GM12874 (cell line): ENCODE measurements at regions not wholly inside any gene's neighbourhood (a gene's known extent, or its start where the extent isn't known, plus 50 kb on each side); places are given as distances from the start of the nearest gene placed in this dataset.

Experiments used
- TF ChIP-seq, protein P1 (sequence below): IDR thresholded peaks from 2 replicates; pipeline ENCODE4 v1.5.1; 2011; ENCODE audit warnings: low read depth, mild to moderate bottlenecking, control low read depth, low read length, moderate library complexity; ENCODE audit not compliant: insufficient read depth

DNA sequence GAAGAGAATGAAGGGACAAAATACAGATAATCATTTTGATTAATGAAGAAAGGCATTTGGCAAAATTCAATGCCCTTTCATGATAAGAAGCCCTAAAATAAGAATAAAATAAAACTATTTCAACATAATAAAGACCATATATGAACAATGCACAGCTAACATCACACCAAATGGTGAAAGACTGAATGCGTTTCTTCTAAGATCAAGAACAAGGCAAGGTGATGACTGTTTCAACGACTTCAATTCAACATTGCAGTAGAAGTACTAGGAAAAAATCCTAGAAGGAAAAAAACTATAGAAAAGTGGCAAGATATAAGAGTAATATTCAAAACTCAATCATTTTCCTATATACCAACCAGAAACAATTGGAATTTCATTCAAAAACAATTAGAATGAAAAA lies 280.1 kb upstream of the GRM7 start:
- TF ChIP-seq, protein P1, sequence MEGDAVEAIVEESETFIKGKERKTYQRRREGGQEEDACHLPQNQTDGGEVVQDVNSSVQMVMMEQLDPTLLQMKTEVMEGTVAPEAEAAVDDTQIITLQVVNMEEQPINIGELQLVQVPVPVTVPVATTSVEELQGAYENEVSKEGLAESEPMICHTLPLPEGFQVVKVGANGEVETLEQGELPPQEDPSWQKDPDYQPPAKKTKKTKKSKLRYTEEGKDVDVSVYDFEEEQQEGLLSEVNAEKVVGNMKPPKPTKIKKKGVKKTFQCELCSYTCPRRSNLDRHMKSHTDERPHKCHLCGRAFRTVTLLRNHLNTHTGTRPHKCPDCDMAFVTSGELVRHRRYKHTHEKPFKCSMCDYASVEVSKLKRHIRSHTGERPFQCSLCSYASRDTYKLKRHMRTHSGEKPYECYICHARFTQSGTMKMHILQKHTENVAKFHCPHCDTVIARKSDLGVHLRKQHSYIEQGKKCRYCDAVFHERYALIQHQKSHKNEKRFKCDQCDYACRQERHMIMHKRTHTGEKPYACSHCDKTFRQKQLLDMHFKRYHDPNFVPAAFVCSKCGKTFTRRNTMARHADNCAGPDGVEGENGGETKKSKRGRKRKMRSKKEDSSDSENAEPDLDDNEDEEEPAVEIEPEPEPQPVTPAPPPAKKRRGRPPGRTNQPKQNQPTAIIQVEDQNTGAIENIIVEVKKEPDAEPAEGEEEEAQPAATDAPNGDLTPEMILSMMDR, result no peak

DNA sequence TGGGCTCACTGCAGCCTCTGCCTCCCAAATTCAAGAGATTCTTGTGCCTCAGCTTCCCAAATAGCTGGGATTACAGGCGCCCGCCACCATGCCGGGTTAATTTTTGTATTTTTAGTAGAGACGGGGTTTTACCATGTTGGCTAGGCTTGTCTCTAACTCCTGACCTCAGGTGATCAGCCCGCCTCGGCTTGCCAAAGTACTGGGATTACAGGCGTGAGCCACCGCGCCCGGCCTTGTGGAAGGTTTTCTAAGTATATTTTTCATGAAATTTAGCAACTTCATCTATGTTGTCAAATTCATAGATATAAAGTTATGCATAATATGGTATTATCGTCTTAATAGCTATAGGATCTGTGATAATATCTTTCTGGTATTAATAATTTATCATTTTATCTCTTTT lies 275.6 kb upstream of the GRM7 start:
- TF ChIP-seq, protein P1, result no peak

DNA sequence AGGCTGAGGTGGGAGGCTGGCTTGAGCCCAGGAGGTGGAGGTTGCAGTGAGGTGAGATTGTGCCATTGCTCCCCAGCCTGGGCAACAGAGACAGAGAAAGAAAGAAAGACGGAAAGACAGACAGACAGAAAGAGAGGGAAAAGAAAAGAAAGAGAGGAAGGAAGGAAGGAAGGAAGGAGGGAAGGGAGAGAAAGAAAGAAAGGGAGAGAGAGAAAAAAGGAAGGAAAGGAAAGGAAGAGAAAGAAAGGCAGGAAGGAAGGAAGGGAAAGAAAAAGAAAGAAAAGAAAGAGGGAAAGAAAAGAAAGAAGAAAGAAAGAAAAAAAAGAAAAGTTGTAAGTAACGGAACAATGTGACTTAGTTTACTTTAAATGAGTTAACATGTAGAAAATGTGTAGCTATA lies 260.7 kb upstream of the GRM7 start:
- TF ChIP-seq, protein P1, result no peak

DNA sequence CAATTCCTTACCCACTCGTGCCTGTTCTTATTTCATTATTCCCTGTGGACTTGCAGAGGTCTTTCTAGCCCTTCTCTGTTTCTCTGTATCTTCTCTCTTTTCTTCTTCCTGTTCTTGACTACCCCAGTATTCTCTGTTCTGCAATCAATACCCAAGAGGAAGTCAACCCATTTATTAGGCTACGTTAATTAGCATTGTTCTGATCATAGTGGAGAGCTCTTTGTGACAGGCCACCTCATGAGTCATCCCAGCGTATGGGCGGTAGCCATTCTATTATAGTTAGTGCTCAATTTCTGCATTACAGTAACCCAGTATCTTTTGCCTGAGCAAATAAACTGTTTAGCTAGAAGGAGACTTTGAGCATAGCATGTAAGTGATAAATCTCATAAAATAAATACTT lies 259.5 kb upstream of the GRM7 start:
- TF ChIP-seq, protein P1, result no peak

DNA sequence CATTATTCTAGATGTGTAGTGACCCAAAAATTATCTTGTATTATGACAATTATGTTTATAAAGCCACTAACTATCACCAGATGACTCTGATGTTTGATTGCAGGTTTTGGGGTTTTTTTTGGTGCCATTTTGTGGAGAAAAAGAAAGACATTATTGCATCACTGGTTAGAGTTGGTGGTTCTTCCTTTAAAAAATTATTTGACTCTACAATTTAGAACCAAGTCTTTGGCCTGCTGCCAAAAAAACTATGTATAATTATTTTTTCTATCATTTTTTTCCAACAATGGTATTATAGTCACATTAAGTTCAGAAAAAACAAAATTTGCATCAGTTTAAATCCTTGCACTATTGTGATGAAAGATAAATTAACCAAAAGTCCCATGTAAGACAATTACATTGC lies 258.6 kb upstream of the GRM7 start:
- TF ChIP-seq, protein P1, result no peak

DNA sequence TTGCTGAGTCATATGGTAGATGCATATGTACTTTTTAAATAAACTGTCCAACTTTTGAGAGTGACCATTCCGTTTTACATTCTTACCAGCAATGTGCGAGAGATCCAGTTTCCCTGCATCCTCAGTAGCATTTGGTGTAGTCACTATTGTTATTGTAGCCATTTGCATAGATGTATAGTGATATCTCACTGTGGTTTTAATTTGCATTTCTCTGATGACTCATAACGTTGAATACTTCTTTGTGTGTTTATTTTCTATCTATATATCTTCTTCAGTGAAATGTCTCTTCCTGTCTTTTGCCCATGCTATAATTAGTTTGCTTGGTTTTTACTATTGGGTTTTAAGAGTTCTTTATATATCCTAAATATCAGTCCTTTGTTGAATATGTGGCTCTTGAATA lies 255.7 kb upstream of the GRM7 start:
- TF ChIP-seq, protein P1, result no peak

DNA sequence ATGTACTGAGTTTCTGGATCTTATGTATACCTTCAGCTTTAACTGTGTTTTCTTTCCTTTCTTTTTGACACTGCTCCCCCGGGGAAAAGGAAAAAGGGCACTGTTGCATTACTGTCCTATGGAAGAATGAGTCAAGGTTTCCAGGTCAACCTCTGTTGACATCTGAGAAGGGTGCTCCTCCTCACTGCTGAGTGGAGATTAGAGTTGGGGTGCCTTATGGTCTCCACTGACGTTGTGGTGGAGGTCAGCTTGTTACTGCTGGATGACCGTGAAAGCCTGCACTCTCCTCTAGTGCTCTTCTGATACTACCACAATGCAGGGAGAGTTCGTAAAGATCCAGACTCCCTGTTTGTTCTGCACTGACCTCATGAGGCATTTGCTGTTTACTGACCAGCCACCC lies 252.1 kb upstream of the GRM7 start:
- TF ChIP-seq, protein P1, result no peak

DNA sequence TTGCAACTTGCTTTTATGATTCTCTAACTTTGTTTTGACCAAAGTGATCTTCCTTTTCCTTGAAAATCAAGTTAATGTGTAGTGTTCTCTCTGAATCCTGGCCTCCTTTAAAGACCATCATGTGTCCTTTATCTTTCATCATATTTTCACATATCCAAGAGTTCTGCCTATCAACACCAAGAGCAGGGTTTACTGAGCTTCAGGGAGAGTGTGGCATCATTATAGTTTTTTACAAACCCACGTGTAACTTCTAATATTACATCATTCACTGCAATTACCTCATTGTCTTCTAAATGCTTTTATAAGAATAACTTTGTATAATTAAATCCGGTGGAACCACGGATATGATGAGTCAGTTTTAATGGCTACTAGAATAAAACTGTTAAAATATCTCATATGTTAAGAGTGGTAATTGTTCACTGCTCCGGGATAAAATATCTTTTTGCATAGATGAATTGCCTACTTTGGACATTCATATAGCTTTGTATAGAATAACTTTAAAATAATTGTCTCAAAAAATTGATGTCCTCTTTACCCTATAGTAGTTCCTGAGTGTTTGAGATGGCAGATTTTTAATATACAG lies 248.8 kb upstream of the GRM7 start:
- TF ChIP-seq, protein P1, result no peak
